ENCODE measurements at regions not wholly inside any gene's neighbourhood (a gene's known extent, or its start where the extent isn't known, plus 50 kb on each side); places are given as distances from the start of the nearest gene placed in this dataset.

DNA sequence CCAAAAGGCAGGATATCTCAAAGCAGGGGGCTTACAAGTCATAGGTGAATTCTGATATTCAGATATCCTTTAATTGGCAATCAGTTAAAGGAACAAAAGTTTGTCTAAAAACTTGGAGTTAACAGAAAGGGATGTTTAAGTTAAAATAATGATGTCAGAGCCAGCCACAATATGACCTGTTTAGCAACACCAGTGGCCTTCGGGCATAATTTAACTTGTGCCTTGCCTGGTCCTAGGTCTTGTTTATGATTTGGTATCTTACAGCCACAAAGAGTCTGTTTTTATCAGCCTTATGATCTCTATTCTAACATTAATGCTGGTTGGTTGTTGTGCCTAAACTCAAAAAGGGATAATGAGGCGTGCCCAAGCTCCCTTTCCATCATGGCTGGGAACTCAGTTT is 252.9 kb downstream of the RNF152 start:
- peaks cover 0 to 9% (median 0%) of the 10 kb centered on the region in 4 donors for H3K4me1 ChIP-seq
- no peaks in the 10 kb centered on the region for H3K9me3 ChIP-seq
- H3K27ac ChIP-seq = no peak overlapping the region
- 91 to 95% methylated on average over 2 of the region's 2 CpGs for WGBS, 2 donors
- no peaks in the 10 kb centered on the region for H3K36me3 ChIP-seq
- H3K27me3 ChIP-seq = no peaks in the 10 kb centered on the region
- DNase-seq (ENCODE audit: low spot score in 2 of 2) = no peak
- no peak for TF ChIP-seq POLR2A (IDR thresholded peaks at IDR 0.05)
- TF ChIP-seq, protein P1, sequence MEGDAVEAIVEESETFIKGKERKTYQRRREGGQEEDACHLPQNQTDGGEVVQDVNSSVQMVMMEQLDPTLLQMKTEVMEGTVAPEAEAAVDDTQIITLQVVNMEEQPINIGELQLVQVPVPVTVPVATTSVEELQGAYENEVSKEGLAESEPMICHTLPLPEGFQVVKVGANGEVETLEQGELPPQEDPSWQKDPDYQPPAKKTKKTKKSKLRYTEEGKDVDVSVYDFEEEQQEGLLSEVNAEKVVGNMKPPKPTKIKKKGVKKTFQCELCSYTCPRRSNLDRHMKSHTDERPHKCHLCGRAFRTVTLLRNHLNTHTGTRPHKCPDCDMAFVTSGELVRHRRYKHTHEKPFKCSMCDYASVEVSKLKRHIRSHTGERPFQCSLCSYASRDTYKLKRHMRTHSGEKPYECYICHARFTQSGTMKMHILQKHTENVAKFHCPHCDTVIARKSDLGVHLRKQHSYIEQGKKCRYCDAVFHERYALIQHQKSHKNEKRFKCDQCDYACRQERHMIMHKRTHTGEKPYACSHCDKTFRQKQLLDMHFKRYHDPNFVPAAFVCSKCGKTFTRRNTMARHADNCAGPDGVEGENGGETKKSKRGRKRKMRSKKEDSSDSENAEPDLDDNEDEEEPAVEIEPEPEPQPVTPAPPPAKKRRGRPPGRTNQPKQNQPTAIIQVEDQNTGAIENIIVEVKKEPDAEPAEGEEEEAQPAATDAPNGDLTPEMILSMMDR (IDR thresholded peaks at IDR 0.05) = no peak
- no peak for TF ChIP-seq EP300 (IDR thresholded peaks at IDR 0.05)
- no peak overlapping the region for H3K4me3 ChIP-seq

DNA sequence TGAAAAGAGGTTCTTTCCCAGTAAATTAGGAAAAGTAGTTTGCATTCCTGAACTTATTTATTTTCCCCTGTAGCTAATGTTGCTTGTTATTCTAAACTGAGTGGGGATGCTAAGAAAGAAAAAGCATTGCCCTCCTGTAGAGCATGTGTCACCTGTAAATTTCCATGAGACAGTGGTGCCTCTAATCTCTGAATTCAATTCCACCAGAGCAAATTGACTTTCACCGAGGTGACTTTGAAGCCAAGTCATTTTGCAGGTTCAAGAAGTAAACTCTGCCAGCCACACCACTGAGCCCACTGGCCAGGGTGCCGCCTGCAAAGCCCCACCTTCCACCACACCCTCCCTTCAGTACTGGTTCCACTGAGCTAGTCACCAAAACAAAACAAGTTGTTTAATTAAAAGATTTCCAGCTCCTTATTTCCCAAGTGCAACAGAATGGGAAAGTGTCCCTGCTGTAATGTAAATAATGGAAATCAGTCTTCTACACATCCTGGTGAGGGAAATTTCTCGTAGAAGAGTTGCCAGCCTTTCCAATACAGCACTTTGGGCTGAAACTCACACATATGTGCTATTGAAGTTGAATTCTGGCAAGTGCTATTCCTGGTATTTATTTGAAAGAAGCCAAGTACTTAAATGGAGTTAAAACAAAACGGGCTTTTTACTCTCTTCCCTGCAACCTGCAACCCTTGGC is 254.8 kb downstream of the RNF152 start:
- TF ChIP-seq EP300 (IDR thresholded peaks at IDR 0.05) (no peak), POLR2A (IDR thresholded peaks at IDR 0.05) (no peak)
- TF ChIP-seq, protein P1 (IDR thresholded peaks at IDR 0.05) = no peak
- no peak for DNase-seq (ENCODE audit: low spot score in 2 of 2)
- H3K36me3 ChIP-seq = no peaks in the 10 kb centered on the region
- WGBS, 2 donors = 56 to 57% methylated on average over 4 of the region's 4 CpGs
- H3K27me3 ChIP-seq = no peaks in the 10 kb centered on the region
- H3K4me3 ChIP-seq = no peak overlapping the region
- no peak overlapping the region for H3K27ac ChIP-seq
- H3K4me1 ChIP-seq = peaks cover 0 to 9% (median 0%) of the 10 kb centered on the region in 4 donors
- H3K9me3 ChIP-seq = no peaks in the 10 kb centered on the region

DNA sequence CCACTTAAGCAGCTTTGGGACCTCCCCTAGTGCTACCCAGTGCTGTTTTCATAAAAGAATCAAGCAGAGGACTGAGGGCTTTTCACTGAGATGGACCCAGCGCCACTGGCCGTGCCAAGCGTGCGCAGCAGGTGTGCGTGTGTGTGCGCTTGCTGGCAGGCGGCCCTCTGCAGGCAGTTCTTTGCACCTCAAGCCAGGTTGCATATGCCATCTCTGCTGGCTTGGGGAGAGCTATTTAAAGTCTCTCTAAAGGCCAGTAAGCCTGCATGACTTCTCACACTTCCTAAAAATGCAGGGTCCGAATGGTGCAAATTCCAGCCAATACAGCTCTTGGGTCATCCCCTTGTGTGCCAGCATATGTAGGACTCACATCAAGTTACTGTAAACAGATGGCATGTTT is 255.5 kb downstream of the RNF152 start:
- H3K27ac ChIP-seq = peak overlapping the region in 1 of 4 donors; percentile 69
- no peaks in the 10 kb centered on the region for H3K36me3 ChIP-seq
- no peak overlapping the region for H3K4me3 ChIP-seq
- H3K9me3 ChIP-seq = no peaks in the 10 kb centered on the region
- no peak for TF ChIP-seq EP300 (IDR thresholded peaks at IDR 0.05)
- TF ChIP-seq POLR2A (IDR thresholded peaks at IDR 0.05) = no peak
- TF ChIP-seq, protein P1 (IDR thresholded peaks at IDR 0.05) = no peak
- WGBS, 2 donors = 72 to 90% methylated on average over 7 to 8 of the region's 8 CpGs
- H3K4me1 ChIP-seq = peaks cover 0 to 9% (median 0%) of the 10 kb centered on the region in 4 donors
- no peaks in the 10 kb centered on the region for H3K27me3 ChIP-seq
- no peak for DNase-seq (ENCODE audit: low spot score in 2 of 2)

- WGBS, 2 donors = 17 to 29% methylated on average over 7 of the region's 7 CpGs
- peak overlapping the region in 1 of 4 donors; percentile 3 for H3K4me3 ChIP-seq
- peak in 1 of 2 donors; percentile 52 for DNase-seq (ENCODE audit: low spot score in 2 of 2)
Measured at GRCh38 chr18:61635901-61636528, 256.8 kb downstream of the RNF152 start.

More at GRCh38 chr18:61635901-61636528, 256.8 kb downstream of the RNF152 start:
- Histone ChIP-seq H3K27ac (peak overlapping the region in 2 of 4 donors; percentile 46 to 69), H3K36me3 (no peaks in the 10 kb centered on the region), H3K4me1 (peaks cover 0 to 9% (median 0%) of the 10 kb centered on the region in 4 donors), H3K9me3 (no peaks in the 10 kb centered on the region), H3K27me3 (no peaks in the 10 kb centered on the region)
- TF ChIP-seq EP300 (IDR thresholded peaks at IDR 0.05) = peak in 1 of 2 donors; percentile 33
- TF ChIP-seq POLR2A (IDR thresholded peaks at IDR 0.05) = no peak
- TF ChIP-seq, protein P1 (IDR thresholded peaks at IDR 0.05) = peak; percentile 37 to 67 (median 56)

Data from tibial nerve (tissue), 4 donors.